HUES6 (cell line): ENCODE measurements at regions not wholly inside any gene's neighbourhood (a gene's known extent, or its start where the extent isn't known, plus 50 kb on each side); places are given as distances from the start of the nearest gene placed in this dataset.

Experiments
- H3K27ac ChIP-seq: 2 replicates; pipeline ENCODE4 v1.7.0; 2013; ENCODE audit warnings: low read depth, mild to moderate bottlenecking, low read length, inconsistent platforms
- H3K27me3 ChIP-seq: 2 replicates; pipeline ENCODE4 v1.6.1; 2013; ENCODE audit warnings: low read length; ENCODE audit not compliant: control insufficient read depth, insufficient read depth
- H3K36me3 ChIP-seq: 2 replicates; pipeline ENCODE4 v1.6.1; 2013; ENCODE audit warnings: low read length; ENCODE audit not compliant: control insufficient read depth, insufficient read depth
- H3K4me1 ChIP-seq: 2 replicates; pipeline ENCODE4 v1.6.1; 2013; ENCODE audit warnings: low read length; ENCODE audit not compliant: control insufficient read depth, insufficient read depth
- H3K4me3 ChIP-seq: 2 replicates; pipeline ENCODE4 v1.5.1; 2013; ENCODE audit warnings: low read depth, low read length
- H3K9ac ChIP-seq: one replicate; pipeline ENCODE4 v1.6.1; 2013; ENCODE audit warnings: mild to moderate bottlenecking, low read length
- H3K9me3 ChIP-seq: 2 replicates; pipeline ENCODE4 v1.6.1; 2013; ENCODE audit warnings: low read depth, low read length; ENCODE audit not compliant: control insufficient read depth, insufficient read depth

- Histone ChIP-seq H3K9ac (no peak overlapping the region), H3K36me3 (no peaks in the 10 kb centered on the region)
Measured at GRCh38 chr17:70345061-70345460, 175.7 kb downstream of the KCNJ2 start.

GRCh38 chr17:70352834-70353233 lies 183.5 kb downstream of the KCNJ2 start:
- Histone ChIP-seq H3K36me3 (no peaks in the 10 kb centered on the region), H3K27ac (no peak overlapping the region), H3K9ac (no peak overlapping the region), H3K27me3 (no peaks in the 10 kb centered on the region), H3K4me3 (no peak overlapping the region), H3K4me1 (no peaks in the 10 kb centered on the region), H3K9me3 (no peaks in the 10 kb centered on the region)

More at GRCh38 chr17:70345061-70345460, 175.7 kb downstream of the KCNJ2 start:
- H3K27me3 ChIP-seq, result no peaks in the 10 kb centered on the region
- H3K4me3 ChIP-seq, result no peak overlapping the region
- no peaks in the 10 kb centered on the region for H3K9me3 ChIP-seq
- no peak overlapping the region for H3K27ac ChIP-seq
- no peaks in the 10 kb centered on the region for H3K4me1 ChIP-seq

GRCh38 chr17:70353408-70354092 lies 184.2 kb downstream of the KCNJ2 start:
- H3K27ac ChIP-seq, result no peak overlapping the region
- no peaks in the 10 kb centered on the region for H3K4me1 ChIP-seq
- no peaks in the 10 kb centered on the region for H3K9me3 ChIP-seq
- no peak overlapping the region for H3K9ac ChIP-seq
- H3K27me3 ChIP-seq, result no peaks in the 10 kb centered on the region
- no peaks in the 10 kb centered on the region for H3K36me3 ChIP-seq
- H3K4me3 ChIP-seq, result no peak overlapping the region

- Histone ChIP-seq H3K4me1 (no peaks in the 10 kb centered on the region), H3K4me3 (no peak overlapping the region), H3K27me3 (no peaks in the 10 kb centered on the region), H3K9me3 (no peaks in the 10 kb centered on the region), H3K36me3 (no peaks in the 10 kb centered on the region), H3K9ac (no peak overlapping the region), H3K27ac (no peak overlapping the region)
Measured at GRCh38 chr17:70355185-70355584, 185.9 kb downstream of the KCNJ2 start.

GRCh38 chr17:70357190-70357589 lies 187.9 kb downstream of the KCNJ2 start:
- Histone ChIP-seq H3K27ac (no peak overlapping the region), H3K27me3 (no peaks in the 10 kb centered on the region), H3K9ac (no peak overlapping the region), H3K4me1 (no peaks in the 10 kb centered on the region), H3K36me3 (no peaks in the 10 kb centered on the region), H3K9me3 (no peaks in the 10 kb centered on the region), H3K4me3 (no peak overlapping the region)

- no peaks in the 10 kb centered on the region for H3K27me3 ChIP-seq
- no peaks in the 10 kb centered on the region for H3K9me3 ChIP-seq
- peaks cover 17% of the 10 kb centered on the region for H3K4me1 ChIP-seq
- H3K36me3 ChIP-seq, result no peaks in the 10 kb centered on the region
- no peak overlapping the region for H3K9ac ChIP-seq
- no peak overlapping the region for H3K27ac ChIP-seq
- no peak overlapping the region for H3K4me3 ChIP-seq
Measured at GRCh38 chr17:70365091-70365583, 195.8 kb downstream of the KCNJ2 start.

- peaks cover 17% of the 10 kb centered on the region for H3K4me1 ChIP-seq
- H3K36me3 ChIP-seq, result no peaks in the 10 kb centered on the region
- H3K27ac ChIP-seq, result no peak overlapping the region
- no peaks in the 10 kb centered on the region for H3K9me3 ChIP-seq
- no peak overlapping the region for H3K9ac ChIP-seq
- H3K4me3 ChIP-seq, result no peak overlapping the region
- H3K27me3 ChIP-seq, result no peaks in the 10 kb centered on the region
Measured at GRCh38 chr17:70366386-70366785, 197.1 kb downstream of the KCNJ2 start.

GRCh38 chr17:70368011-70368410 lies 198.7 kb downstream of the KCNJ2 start:
- no peaks in the 10 kb centered on the region for H3K36me3 ChIP-seq
- no peaks in the 10 kb centered on the region for H3K9me3 ChIP-seq

GRCh38 chr17:70369391-70369790 lies 200.1 kb downstream of the KCNJ2 start:
- Histone ChIP-seq H3K4me1 (peaks cover 17% of the 10 kb centered on the region), H3K36me3 (no peaks in the 10 kb centered on the region), H3K27ac (no peak overlapping the region), H3K4me3 (no peak overlapping the region), H3K27me3 (no peaks in the 10 kb centered on the region), H3K9me3 (no peaks in the 10 kb centered on the region), H3K9ac (no peak overlapping the region)

More at GRCh38 chr17:70368011-70368410, 198.7 kb downstream of the KCNJ2 start:
- Histone ChIP-seq H3K4me1 (peaks cover 17% of the 10 kb centered on the region), H3K27ac (no peak overlapping the region), H3K4me3 (no peak overlapping the region), H3K9ac (no peak overlapping the region), H3K27me3 (no peaks in the 10 kb centered on the region)

GRCh38 chr17:70370816-70371215 lies 201.5 kb downstream of the KCNJ2 start:
- no peaks in the 10 kb centered on the region for H3K36me3 ChIP-seq

GRCh38 chr17:70373369-70373768 lies 204.0 kb downstream of the KCNJ2 start:
- peaks cover 3% of the 10 kb centered on the region; the same call in 1 of the 2 replicates for H3K4me1 ChIP-seq

More at GRCh38 chr17:70370816-70371215, 201.5 kb downstream of the KCNJ2 start:
- Histone ChIP-seq H3K27ac (no peak overlapping the region), H3K9me3 (no peaks in the 10 kb centered on the region), H3K27me3 (no peaks in the 10 kb centered on the region), H3K9ac (no peak overlapping the region), H3K4me3 (no peak overlapping the region), H3K4me1 (peaks cover 8% of the 10 kb centered on the region)

More at GRCh38 chr17:70373369-70373768, 204.0 kb downstream of the KCNJ2 start:
- Histone ChIP-seq H3K36me3 (no peaks in the 10 kb centered on the region), H3K9ac (no peak overlapping the region), H3K4me3 (no peak overlapping the region), H3K9me3 (no peaks in the 10 kb centered on the region), H3K27me3 (no peaks in the 10 kb centered on the region), H3K27ac (no peak overlapping the region)
